A172 (cell line): ENCODE measurements at regions not wholly inside any gene's neighbourhood (a gene's known extent, or its start where the extent isn't known, plus 50 kb on each side); places are given as distances from the start of the nearest gene placed in this dataset.

ENCODE experiments used
- DNase-seq: peaks from one replicate; pipeline ENCODE4 v3.0.0-alpha.2; 2015; ENCODE audit warnings: low spot score

GRCh38 chr18:78643004-78643403 is 336.6 kb upstream of the SALL3 start:
- DNase-seq = no peak

- no peak for DNase-seq
Measured at GRCh38 chr18:78643981-78644380, 335.6 kb upstream of the SALL3 start.

GRCh38 chr18:78645216-78645615 is 334.4 kb upstream of the SALL3 start:
- DNase-seq = no peak

GRCh38 chr18:78647018-78647417 is 332.6 kb upstream of the SALL3 start:
- DNase-seq = peak; percentile 14

- DNase-seq = no peak
Measured at GRCh38 chr18:78649421-78649820, 330.2 kb upstream of the SALL3 start.

GRCh38 chr18:78650926-78651325 is 328.7 kb upstream of the SALL3 start:
- no peak for DNase-seq

- DNase-seq = no peak
Measured at GRCh38 chr18:78652001-78652545, 327.5 kb upstream of the SALL3 start.

- no peak for DNase-seq
Measured at GRCh38 chr18:78655921-78656320, 323.7 kb upstream of the SALL3 start.

- no peak for DNase-seq
Measured at GRCh38 chr18:78656346-78656925, 323.2 kb upstream of the SALL3 start.

- no peak for DNase-seq
Measured at GRCh38 chr18:78658531-78658930, 321.1 kb upstream of the SALL3 start.

GRCh38 chr18:78659057-78659456 is 320.6 kb upstream of the SALL3 start:
- no peak for DNase-seq

GRCh38 chr18:78659748-78660147 is 319.9 kb upstream of the SALL3 start:
- no peak for DNase-seq

- DNase-seq = no peak
Measured at GRCh38 chr18:78660311-78660710, 319.3 kb upstream of the SALL3 start.

GRCh38 chr18:78661316-78661715 is 318.3 kb upstream of the SALL3 start:
- no peak for DNase-seq

- no peak for DNase-seq
Measured at GRCh38 chr18:78662879-78663278, 316.7 kb upstream of the SALL3 start.

GRCh38 chr18:78664048-78664447 is 315.6 kb upstream of the SALL3 start:
- DNase-seq = no peak

GRCh38 chr18:78664848-78665247 is 314.8 kb upstream of the SALL3 start:
- no peak for DNase-seq

GRCh38 chr18:78665644-78666043 is 314.0 kb upstream of the SALL3 start:
- no peak for DNase-seq

GRCh38 chr18:78666666-78667335 is 312.8 kb upstream of the SALL3 start:
- DNase-seq = no peak

- DNase-seq = no peak
Measured at GRCh38 chr18:78670778-78671391, 308.7 kb upstream of the SALL3 start.

GRCh38 chr18:78671551-78671950 is 308.1 kb upstream of the SALL3 start:
- no peak for DNase-seq

GRCh38 chr18:78672862-78673446 is 306.7 kb upstream of the SALL3 start:
- no peak for DNase-seq
